GM19328 (cell line): ENCODE measurements at regions not wholly inside any gene's neighbourhood (a gene's known extent, or its start where the extent isn't known, plus 50 kb on each side); places are given as distances from the start of the nearest gene placed in this dataset.
"Not testable (repeated sequence)": the region's sequence is repeated elsewhere in the genome, so short reads cannot be mapped to it uniquely, and the experiment has no call there.

Experiments
- ATAC-seq: cut with Tn5 transposase; IDR thresholded peaks from one replicate; pipeline ENCODE4 v1.9.1; 2021; ENCODE audit warnings: mild to moderate bottlenecking, moderate library complexity; ENCODE audit not compliant: unreplicated experiment

DNA sequence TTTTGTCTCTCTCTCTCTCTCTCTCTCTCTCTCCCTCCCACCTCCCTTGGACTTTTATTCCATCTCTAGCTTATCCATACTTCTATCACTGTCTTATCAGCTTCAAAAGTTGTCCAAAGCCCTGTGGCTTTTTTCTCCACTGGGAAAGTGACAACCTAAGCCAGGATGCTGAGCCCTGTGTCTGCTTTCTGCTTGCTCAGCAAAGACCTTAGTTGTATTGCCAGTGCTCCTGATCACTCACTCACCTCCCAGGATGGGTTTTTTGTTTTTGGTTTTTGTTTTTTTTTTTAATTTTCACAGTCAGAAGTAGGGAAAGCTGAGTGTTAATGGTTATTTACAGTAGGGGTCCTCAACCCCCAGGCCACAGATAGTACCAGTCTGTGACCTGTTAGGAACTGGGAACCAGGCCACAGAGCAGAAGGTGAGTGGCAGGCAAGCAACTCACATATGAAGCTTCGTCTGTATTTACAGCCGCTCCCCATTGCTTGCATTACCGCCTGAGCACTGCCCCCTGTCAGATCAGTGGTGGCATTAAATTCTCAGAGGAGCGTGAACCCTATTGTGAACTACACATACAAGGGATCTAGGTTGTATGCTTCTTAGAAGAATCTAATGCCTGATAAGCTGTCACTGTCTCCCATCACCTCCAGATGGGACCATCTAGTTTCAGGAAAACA is 125.0 kb upstream of the ID4 start:
- ATAC-seq = no peak

DNA sequence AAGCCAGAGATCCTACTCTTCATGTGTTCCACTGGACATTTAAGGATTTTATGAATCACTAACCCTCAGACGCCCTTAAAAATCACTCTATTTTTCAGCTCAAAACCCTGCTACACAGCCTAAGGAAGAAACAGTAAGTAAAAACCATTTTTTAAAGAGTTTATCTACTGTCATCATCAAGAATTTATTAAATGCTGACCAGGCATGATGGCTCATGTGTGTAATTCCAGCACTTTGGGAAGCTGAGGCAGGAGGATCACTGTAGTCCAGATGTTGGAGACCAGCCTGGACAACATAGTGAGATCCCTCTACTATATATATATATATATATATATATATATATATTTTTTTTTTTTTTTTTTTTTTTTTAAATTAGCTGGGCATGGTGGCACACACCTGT is 124.2 kb upstream of the ID4 start:
- ATAC-seq = no peak

DNA sequence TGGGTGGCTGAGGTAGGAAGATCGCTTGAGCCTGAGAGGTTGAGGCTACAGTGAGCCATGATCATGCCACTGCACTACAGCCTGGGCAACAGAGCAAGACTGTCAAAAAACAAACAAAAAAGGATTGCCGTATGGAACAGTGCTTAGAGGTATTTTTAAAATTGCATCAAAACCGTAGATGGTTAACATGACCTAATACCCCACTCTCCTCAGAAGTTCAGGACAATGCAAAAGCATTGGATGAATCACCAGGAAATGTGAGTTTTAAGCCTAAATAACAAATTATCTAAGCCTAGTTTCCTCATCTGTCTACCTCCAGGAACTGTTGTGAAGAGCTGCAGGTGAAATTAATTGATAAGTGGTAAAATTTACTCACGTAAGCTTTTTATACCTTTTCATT is 123.8 kb upstream of the ID4 start:
- ATAC-seq = no peak

DNA sequence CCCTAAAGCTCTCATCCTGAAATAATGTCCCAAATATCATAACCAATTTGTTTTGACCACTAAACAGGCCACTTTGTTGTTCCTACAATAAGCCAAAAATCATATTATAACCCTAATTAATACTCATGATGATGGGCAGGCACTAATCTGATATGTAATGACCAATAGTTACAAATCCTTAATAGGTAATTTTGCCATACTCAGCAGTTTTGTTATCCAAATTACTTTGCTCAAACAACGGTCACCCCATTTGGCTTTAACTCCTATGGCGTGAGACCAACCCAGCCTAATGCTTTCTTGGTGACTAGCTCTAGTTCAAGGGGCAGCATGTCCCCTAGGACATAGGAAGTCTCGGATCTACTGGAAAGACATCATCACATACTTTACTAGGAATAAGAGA is 123.2 kb upstream of the ID4 start:
- ATAC-seq = no peak

DNA sequence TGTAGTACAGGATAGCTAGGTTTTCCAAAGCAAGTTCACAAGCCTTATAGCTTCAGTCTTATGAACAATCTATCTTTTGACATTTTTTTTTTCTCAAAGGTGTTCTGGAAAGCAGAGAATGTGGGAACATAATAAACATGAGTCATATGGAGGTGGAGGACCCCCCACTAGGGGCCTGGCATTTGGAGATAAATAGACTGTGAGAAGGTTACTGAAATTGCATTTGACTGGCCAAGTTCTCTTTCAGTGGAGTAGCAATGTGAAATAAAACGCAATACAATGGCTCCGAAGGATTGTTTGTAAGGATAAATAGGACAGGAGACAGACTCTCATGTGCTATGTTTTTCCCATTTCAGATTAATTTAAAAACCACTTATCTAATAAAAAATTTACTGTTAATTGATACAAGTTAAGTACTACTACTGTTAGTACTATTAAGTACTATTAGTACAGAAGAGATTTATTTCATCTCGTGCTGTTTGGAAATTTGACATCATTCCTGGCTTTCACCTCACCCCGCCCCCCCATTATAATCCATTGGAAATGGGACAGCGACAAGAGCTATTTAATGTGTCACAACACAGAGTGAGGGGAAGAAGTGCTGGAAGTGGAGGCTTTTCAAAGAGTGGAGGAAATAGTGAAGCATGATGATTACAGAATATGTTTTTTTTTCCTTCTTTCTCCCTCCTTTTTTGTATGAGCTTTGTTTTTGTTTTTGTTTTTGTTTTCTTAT is 122.6 kb upstream of the ID4 start:
- ATAC-seq = no peak

DNA sequence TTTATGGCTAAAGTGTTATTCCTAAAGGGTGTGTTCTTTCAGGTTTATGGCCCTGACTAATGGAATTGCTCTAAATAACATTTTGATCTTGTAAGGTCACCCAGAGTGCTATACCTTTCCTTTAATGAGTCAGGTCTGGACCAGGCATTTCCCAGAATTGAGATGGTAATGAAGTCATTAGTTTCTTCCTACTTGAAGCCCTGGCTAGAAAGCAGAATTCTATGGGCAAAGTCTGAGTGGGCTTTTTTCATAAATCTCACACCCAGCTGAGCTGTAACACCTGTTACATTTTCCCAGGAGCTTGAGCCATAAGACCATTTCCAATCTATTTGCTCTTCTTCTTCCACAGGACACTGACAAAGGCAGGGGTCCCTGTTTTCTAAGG is 122.0 kb upstream of the ID4 start:
- ATAC-seq = no peak

DNA sequence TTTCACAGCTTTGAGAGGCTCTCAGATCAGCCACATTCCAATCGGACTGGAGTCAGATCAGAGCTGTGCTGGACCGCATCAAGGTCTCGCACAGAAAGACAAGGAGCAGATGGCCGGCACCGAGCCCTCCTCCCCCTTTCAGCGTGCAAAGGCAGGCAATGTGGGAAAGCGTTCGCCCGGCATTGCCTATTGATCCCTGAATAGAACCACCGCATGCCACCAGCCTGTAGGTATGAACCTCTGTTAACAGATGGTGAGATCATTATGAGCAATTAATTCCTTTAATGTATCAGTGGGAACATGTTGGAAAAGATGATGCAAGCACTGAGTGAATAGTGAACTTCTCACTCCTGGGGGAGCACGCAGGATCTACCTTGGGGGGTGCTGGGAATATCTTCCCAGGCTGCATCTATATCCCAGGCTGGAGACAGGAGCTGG is 117.5 kb upstream of the ID4 start:
- ATAC-seq = no peak

DNA sequence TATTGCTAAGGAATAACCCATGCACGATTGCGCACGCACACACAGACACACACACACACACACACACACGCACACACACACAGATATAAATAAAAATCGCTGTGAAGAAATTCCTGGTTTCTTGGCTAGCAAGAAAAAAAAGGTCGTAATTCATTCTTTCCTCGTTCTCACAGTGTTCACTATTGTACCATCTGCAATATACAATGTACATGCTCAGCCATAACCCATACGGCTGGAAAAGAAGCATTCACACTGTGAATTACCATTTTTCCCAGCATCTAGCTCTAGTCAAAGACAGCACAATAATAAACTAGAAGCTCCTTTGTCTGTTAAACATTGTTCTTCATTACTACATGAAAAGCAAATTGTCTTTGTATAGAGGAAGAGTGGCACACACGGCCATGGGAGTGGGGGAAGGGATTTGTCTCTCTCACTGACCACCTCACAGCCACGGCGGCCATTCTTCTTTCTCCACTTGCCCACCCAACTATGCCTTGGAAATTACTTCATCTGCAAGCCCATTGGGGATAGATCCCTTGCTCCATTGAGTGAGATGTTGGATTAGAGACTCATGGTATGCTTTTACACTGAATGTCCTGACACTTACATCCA is 115.3 kb upstream of the ID4 start:
- ATAC-seq = no peak

DNA sequence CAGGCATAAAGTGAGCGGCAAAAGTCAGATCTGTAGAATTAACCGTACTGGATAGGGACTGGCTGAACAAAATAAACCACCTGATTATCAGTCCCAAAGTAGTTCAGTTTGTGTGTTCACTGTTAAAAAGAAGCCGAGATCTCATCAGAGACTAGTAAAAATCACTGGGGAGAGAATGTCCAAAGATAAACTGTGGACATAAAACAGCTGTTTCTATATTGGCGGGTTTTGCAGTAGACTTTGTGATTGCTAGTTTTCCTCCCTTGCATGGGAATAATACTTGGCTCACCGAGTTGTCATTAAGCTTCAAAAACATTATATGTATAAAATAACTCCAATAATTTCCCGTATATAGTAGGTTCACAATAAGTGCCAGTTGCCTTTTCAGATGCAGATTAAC is 114.2 kb upstream of the ID4 start:
- no peak for ATAC-seq

DNA sequence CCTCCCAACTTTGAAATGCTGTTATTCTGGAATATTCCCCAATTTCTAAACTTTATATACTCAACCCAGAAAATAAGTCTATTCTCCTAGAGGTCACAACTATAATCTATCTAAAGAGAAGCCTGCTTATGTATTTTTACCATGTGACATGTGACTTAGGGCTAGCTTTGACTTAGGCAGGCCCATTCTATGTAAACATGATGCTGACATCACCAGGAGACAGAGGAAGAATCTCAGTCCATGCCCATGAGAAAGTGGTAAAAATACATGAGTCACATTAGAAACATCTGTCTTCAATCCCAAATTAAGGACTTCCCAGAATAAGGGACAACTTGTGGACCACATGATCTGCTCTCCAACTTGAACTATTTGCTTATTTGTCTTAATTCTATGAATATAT is 113.6 kb upstream of the ID4 start:
- ATAC-seq = no peak

DNA sequence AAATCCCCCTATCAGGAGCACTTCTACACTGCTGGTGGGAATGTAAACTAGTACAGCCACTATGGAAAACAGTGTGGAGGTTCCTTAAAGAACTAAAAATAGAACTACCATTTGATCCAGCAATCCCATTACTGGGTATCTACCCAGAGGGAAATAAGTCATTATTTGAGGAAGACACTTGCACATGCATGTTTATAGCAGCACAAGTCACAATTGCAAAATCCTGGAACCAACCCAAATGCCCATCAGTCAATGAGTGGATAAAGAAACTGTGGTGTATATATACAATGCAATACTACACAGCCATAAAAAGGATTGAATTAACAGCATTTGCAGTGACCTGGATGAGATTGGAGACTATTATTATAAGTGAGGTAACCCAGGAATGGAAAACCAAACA is 111.7 kb upstream of the ID4 start:
- ATAC-seq = not testable (repeated sequence)

DNA sequence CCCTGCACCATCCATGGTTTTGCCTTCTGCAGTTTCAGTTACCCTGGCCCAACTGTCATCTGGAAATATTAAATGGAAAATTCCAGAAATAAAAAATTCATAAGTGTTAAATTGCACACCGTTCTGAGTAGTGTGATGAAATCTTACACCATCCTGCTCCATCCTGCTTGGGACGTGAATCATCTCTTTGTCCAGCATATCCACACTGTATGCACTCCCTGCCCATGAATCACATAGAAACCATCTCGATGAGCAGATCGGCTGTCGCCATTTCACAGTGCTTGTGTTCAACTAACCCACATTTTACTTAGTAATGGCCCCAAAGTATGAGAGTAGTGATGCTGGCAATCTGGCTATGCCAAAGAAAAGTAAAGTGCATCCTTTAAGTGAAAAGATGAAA is 105.9 kb upstream of the ID4 start:
- ATAC-seq = no peak

DNA sequence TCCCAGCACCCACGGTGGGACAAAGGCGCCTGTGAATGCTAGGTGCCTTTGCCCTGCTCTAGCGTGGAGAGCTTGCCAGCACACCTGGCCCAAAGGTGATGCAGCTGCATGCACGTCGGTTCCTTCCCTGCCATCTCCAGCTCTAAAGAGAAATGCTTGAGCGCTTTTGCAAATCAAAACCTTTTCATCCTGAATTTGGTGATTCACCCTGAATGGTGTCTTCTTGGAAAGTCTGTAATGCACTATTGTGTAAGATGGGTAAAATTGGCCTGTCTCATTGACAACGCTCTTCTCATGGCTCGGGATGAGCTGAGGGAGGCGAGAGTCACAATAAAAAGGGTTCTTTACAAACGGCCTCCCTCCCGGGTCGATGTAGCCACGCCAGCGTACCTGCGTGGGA is 103.1 kb upstream of the ID4 start:
- ATAC-seq = no peak

DNA sequence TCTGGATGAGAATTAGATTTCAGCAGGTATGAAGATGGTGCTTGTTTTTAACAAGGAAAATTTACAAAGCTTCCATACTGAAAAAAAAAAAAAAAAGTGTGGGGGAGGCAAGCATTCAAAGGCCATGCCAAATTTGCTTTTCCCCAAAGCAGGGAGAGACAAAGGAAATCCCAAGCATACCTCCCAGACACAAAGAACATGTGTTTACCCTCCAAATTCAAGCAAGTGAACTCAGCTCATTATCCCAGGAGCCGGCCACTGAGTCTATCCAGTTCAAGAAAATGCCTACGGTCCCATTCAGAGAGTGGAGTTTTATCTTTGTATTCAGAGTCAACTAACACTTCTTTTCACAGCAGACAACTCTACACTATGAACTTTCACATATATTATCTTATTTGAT is 102.7 kb upstream of the ID4 start:
- no peak for ATAC-seq

DNA sequence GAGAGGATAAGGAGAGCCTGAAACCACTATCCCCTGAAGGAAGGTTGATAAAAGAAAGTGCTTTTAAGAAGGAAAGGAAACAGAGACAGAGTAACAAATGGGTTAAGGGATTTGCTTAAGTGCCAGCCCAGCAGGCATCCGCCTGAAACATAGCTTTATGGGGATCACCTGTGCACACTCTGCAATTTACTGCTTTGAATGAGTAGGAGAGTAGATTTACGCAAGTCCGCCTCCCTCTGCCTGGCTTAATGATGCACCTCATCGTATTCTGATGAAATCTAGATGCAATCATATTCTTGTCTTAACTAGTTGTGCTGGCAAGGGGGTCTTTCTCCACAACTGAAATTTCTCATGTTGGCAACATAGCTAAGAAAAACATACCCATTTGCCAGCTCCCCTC is 101.1 kb upstream of the ID4 start:
- ATAC-seq = no peak

DNA sequence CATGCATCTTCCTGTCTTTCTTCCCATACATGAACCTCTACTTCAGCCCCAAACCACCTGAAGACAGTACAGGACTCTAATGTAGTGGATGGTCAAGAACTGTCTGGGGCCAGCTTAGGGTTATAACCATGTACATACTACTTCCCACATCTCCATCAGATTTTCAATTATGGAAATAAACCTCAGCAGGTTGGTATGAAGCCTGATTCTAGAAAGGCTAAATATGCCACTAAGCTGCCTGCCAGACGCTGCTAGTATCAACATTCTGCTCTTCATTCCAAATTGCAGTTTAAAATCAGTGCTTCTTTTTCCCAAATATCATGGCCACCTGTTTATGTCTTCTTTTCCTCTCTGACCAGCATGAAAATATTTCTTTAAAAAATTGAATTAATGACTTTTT is 99.2 kb upstream of the ID4 start:
- ATAC-seq = no peak

DNA sequence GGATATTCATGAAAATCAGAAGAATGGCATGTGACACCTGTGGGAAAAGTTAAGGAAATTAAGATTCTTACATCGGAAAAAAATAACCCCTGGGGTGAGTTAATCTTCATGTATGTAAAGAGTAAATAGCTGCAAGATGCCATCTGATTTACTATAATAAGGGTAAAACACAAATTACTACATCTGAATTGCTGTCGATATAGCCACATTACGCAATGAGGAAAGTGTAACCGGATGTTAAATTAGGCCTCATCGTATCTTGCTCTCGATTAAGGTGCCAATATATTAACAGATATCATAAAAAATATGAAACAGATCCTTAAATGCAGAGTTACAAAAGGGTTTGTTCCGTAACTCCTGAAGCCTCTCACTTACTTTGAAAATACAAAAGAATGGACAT is 87.4 kb upstream of the ID4 start:
- no peak for ATAC-seq

DNA sequence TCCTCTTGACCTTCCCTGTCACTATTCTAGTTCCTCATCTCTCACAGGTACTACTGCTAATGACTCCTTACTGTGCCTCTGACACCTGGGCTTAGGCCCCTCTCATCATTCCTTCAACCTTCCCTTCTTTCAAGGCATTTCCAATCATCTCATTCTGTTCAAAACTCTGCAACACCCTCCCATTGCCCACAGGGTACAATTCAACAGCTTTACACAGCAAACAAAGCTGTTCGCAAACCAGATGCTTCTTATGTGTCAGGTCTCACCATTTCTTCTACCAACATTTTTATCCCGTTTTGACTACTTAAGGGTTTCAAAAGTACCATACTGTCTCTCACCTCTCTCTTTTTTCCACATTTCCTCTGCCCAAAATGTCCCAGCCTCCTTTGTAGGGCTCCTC is 84.4 kb upstream of the ID4 start:
- ATAC-seq = no peak

DNA sequence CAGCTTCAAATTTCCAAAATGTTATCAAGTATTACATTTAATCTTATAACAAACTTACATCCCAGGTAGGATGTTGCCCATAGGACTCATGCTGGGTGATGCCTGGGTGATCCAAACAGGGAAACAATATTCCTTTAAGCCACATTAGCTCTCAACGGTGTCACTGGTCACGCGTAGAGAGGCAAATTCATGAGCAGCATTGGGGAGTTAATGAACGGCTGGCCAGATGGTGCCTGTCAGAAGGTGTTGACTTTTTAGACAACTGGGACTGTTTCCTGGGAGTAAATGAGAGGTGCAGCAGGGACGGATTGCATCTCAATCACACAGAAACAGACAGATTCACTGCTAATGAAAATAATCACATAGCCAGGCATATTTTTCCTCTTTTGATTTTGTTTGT is 83.3 kb upstream of the ID4 start:
- no peak for ATAC-seq

DNA sequence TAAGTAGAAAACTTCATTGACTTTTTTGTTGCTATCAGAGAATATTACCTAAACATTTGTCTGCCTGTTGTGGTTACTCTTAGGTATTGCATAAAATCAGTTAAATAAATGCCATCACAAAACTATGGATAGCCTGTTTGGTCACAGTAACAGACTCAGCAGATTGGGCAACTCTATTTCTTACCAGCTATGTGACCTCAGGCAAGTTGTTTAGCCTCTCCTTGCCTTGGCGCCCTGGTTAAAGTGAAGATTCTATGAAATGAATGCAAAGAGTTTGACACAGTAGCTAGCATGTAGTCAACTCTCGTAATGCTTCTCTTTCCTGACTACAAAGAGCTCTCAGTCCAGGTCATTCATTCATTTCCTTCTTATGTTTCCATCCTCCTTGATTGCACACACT is 82.5 kb upstream of the ID4 start:
- ATAC-seq = no peak

DNA sequence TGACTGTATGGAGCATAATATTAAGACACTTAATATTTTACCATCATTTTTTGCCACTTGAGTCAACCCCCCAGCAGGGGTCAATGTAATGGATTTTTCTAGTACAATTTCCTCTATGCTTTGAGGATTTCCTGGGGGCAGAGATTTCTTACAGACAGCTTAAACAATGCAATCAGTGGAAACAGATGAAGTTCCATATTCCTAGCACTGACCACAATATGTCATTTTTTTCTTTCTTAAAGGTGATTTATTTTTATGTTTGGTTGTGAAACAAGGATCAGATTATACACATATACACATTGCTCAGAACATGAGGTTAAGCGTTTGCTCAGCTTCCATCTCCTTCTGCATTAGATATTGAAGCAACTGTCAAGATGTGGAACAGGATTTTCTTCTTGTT is 82.0 kb upstream of the ID4 start:
- no peak for ATAC-seq

DNA sequence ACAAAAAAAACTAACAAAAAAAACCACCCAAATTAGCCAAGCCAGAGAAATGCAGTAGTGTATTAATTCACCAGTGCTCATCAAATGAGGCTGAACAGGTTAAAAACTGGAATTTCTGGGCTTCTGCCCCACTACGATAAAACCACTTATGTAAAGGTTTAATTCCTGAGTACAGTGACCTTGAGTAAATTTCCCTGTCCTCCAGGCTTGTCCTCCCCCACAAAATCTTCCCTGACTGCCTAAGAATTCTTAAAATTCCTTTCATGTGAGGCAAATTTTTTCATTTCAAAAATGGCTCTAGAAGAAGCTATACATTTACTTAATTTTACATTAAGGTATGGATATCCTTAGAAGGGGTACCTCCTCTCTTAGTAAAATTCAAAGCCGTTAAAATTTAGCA is 80.1 kb upstream of the ID4 start:
- no peak for ATAC-seq
